Heart right ventricle (tissue), 16 donors: ENCODE measurements at regions not wholly inside any gene's neighbourhood (a gene's known extent, or its start where the extent isn't known, plus 50 kb on each side); places are given as distances from the start of the nearest gene placed in this dataset.
"Not testable (repeated sequence)": the region's sequence is repeated elsewhere in the genome, so short reads cannot be mapped to it uniquely, and the experiment has no call there.

Experiments used
- ATAC-seq, 8 donors: fragments of 200-7000 bp; cut with Tn5 transposase; one replicate each; pipeline ENCODE4 v1.9.1; 2020; ENCODE audit warnings: mild to moderate bottlenecking in 8 of 8, moderate library complexity in 8 of 8, moderate number of reproducible peaks in 1 of 8
- DNase-seq, 2 donors: peaks; one replicate each; pipeline ENCODE4 v3.0.0-alpha.2; 2020
- H3K27ac ChIP-seq, 10 donors: fragments of 200-600 bp; sonication (generic) in 2 of 10; one replicate each; pipeline versions ENCODE4 v1.5.0 to v1.8.0; 2020 to 2022; ENCODE audit warnings: mild to moderate bottlenecking in 3 of 10
- H3K27me3 ChIP-seq, 7 donors: fragments of 200-600 bp; one replicate each; pipeline ENCODE4 v1.8.0; 2021 to 2022; ENCODE audit warnings: mild to moderate bottlenecking in 2 of 7
- H3K36me3 ChIP-seq, 9 donors: fragments of 200-600 bp; sonication (generic) in 1 of 9; one replicate each; pipeline versions ENCODE4 v1.5.0 to v1.8.0; 2020 to 2022; ENCODE audit warnings: mild to moderate bottlenecking in 2 of 9
- H3K4me1 ChIP-seq, 9 donors: fragments of 200-600 bp; sonication (generic) in 1 of 9; one replicate each; pipeline versions ENCODE4 v1.5.0 to v1.8.0; 2020 to 2022; ENCODE audit warnings: mild to moderate bottlenecking in 4 of 9
- H3K4me3 ChIP-seq, 10 donors: fragments of 200-600 bp; sonication (generic) in 2 of 10; one replicate each; pipeline versions ENCODE4 v1.5.0 to v1.8.0; 2020 to 2022; ENCODE audit warnings: mild to moderate bottlenecking in 7 of 10, moderate library complexity in 2 of 10
- H3K9me3 ChIP-seq, 11 donors: fragments of 200-600 bp in 10 of 11; sonication (generic) in 2 of 11; one replicate each; pipeline versions ENCODE4 v1.5.0 to v1.8.0; 2013 to 2022; ENCODE audit warnings: mild to moderate bottlenecking in 2 of 11, control low read depth in 1 of 11, moderate library complexity in 1 of 11
- WGBS, 2 donors: extraction: QIAGEN DNeasy Blood & Tissue Kit; methylation state at CpG; one replicate each; pipeline ENCODE4 v1.1.7; 2013; ENCODE audit warnings: inconsistent platforms in 1 of 2; 5-methylcytosine and 5-hydroxymethylcytosine counted together
- intact Hi-C, 10 donors: fragments of 100-400 bp; cut with DNase I; formaldehyde crosslinking; loops; one replicate each; pipeline versions ENCODE4 v1.11.1 to v1.14.2; 2022
- TF ChIP-seq, protein P1 (sequence below), 9 donors: fragments of 200-600 bp; sonication (generic) in 2 of 9; IDR thresholded peaks; one replicate each; pipeline versions ENCODE4 v1.5.0 to v1.8.0; 2021 to 2022; ENCODE audit warnings: antibody characterized with exemption in 9 of 9, mild to moderate bottlenecking in 5 of 9, moderate library complexity in 1 of 9
- donor health status: Arrhythmogenic right ventricular cardiomyopathy.
- donor health status: ischemic (EF 13 %, LVEDD 7.1; RV severe dilation, severe dysfunction).
- donor health status: healthy with polysubstance abuse.
- donor health status: DM: no; HTN: yes; CAD: no.
- donor health status: DM: no; HTN: no; CAD: no.
- donor health status: ischemic (EF 25% LVEDD 6.9; RV normal size, moderate dysfunction).
- donor health status: ischemic (EF 25% LVEDD 5.7; RV mildly dilated, moderate dysfunction).
- donor health status: healthy.
- donor health status: DM: yes; HTN: yes; CAD: no.
- donor health status: Ischemic cardiomyopathy.
- donor health status: ischemic (EF 35%, LVEDD 5.7; RV mildly dilated, moderate dysfunction).
- donor health status: nonischemic (EF 11% LVEDD 7.7; RV severe dilation, severe dysfunction).
- donor health status: DM: yes; HTN: yes; CAD: no.
- donor health status: PGD.
- donor health status: ischemic (EF 29% LVEDD 5.4; RV normal size, mild dysfunction).
- donor health status: nonischemic (EF 23%, LVEDD 6.1; RV moderate dilation, normal function).

DNA sequence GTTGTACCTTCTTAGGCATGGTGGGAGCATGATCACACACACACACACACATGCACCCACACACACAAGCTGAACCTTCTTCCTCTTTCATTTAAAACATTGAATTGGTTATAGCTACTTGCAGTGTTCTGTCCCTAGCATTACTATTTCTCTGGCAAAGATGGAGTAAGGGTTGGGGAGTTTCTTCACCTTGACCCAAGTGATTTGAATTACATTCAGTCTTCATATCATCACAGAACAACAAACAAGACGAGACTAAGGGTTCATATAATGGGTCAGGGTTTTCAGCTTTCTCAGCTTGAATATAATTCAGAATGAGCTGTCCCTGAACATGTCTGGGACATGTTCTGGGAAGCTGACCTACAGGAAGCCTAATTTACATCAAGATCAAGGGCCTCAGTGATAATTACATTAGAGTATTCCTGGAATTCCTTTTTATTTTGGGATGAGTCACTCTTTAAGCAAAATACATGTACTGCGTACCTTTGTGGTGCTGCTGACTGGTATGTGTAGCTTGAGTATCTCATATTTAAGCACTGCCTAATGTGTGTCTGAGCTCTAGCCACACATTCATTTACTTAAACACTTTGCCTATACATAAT, 213.5 kb upstream of the TMEM229A start:
- H3K27me3 ChIP-seq, result no peaks in the 10 kb centered on the region
- no peak for DNase-seq
- no peak overlapping the region for H3K4me3 ChIP-seq
- no peaks in the 10 kb centered on the region for H3K36me3 ChIP-seq
- no peak overlapping the region for H3K27ac ChIP-seq
- H3K9me3 ChIP-seq, result peaks cover 0 to 11% (median 0%) of the 10 kb centered on the region in 11 donors
- H3K4me1 ChIP-seq, result no peaks in the 10 kb centered on the region
- WGBS, 2 donors, result 64 to 76% methylated on average over 2 of the region's 2 CpGs
- TF ChIP-seq, protein P1, sequence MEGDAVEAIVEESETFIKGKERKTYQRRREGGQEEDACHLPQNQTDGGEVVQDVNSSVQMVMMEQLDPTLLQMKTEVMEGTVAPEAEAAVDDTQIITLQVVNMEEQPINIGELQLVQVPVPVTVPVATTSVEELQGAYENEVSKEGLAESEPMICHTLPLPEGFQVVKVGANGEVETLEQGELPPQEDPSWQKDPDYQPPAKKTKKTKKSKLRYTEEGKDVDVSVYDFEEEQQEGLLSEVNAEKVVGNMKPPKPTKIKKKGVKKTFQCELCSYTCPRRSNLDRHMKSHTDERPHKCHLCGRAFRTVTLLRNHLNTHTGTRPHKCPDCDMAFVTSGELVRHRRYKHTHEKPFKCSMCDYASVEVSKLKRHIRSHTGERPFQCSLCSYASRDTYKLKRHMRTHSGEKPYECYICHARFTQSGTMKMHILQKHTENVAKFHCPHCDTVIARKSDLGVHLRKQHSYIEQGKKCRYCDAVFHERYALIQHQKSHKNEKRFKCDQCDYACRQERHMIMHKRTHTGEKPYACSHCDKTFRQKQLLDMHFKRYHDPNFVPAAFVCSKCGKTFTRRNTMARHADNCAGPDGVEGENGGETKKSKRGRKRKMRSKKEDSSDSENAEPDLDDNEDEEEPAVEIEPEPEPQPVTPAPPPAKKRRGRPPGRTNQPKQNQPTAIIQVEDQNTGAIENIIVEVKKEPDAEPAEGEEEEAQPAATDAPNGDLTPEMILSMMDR (IDR thresholded peaks at IDR 0.05), result no peak
- intact Hi-C loops, result no loop called here
- ATAC-seq, result no peak

DNA sequence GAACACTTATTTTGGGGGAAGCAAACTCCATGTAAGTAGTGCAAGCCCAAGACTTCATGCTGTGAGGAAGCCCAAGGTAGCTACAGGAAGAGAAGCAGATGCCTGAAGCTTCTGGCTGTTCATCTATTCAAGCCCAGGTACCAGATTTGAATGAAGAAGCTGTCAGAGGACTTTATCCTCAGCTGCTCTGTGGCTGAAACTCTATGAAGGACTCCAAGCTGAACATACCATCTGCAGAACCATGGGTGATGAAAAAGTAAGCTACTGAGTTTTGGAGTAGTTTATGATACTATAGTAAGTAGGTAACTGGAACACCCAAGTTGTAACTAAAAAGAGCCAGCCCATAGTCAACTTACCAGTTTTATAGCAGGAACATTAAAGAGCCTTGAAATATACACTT, 211.6 kb upstream of the TMEM229A start:
- H3K27ac ChIP-seq, intact Hi-C loops, H3K4me3 ChIP-seq, ATAC-seq, H3K4me1 ChIP-seq, H3K27me3 ChIP-seq, H3K36me3 ChIP-seq, DNase-seq: not testable (repeated sequence)
- H3K9me3 ChIP-seq, result peaks cover 0 to 11% (median 0%) of the 10 kb centered on the region in 11 donors

DNA sequence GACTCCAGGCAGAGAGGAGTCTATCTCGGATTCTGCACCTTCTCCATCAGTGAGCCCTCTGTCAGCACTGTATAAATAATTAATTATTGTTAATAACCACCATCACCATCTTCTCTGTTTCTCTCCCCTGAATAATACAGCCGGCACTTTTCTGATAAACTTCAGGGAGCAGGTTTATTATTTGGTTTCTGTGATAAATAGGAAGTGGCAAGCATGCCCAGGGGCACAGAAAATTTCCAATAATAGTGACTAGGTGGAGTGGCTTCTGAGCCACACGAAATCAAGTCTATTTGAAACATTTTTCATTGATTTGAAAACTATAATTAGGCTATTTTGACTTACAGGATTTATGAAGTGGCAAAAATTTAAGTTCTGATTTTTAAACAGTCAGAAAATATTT, 186.8 kb upstream of the TMEM229A start:
- 36 to 46% methylated on average over 3 of the region's 3 CpGs for WGBS, 2 donors

DNA sequence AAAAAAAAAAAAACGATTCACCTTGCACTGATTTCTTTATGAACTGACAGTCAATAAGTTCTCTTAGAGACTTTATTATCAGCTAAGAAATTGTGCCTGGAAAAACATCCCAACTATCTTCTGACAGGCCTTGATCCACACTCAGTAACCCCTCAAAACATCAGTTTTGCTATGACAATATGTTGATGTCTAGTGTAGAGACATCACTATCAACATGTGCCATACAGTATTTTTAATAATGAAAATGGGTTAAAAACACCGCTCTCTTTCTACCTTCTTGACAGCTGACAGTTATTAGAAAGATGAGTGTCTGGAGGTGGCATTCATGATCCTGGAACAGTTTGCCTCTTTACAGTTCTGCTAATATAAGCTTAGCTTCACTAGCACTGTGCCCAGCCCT, 175.8 kb upstream of the TMEM229A start:
- Histone ChIP-seq H3K27ac (no peak overlapping the region), H3K9me3 (no peaks in the 10 kb centered on the region), H3K36me3 (no peaks in the 10 kb centered on the region), H3K4me1 (no peaks in the 10 kb centered on the region), H3K27me3 (no peaks in the 10 kb centered on the region), H3K4me3 (no peak overlapping the region)
- ATAC-seq (no peak), DNase-seq (no peak)
- WGBS, 2 donors, result 69 to 79% methylated on average over 2 of the region's 2 CpGs
- intact Hi-C loops, result no loop called here
- TF ChIP-seq, protein P1 (IDR thresholded peaks at IDR 0.05), result no peak

More for the DNA sequence above, 186.8 kb upstream of the TMEM229A start:
- intact Hi-C loops, result no loop called here
- Histone ChIP-seq H3K4me3 (no peak overlapping the region), H3K4me1 (no peaks in the 10 kb centered on the region), H3K9me3 (peaks cover 0 to 9% (median 0%) of the 10 kb centered on the region in 11 donors), H3K27ac (no peak overlapping the region), H3K36me3 (no peaks in the 10 kb centered on the region), H3K27me3 (no peaks in the 10 kb centered on the region)
- DNase-seq, result no peak
- ATAC-seq, result no peak
- TF ChIP-seq, protein P1 (IDR thresholded peaks at IDR 0.05), result no peak

DNA sequence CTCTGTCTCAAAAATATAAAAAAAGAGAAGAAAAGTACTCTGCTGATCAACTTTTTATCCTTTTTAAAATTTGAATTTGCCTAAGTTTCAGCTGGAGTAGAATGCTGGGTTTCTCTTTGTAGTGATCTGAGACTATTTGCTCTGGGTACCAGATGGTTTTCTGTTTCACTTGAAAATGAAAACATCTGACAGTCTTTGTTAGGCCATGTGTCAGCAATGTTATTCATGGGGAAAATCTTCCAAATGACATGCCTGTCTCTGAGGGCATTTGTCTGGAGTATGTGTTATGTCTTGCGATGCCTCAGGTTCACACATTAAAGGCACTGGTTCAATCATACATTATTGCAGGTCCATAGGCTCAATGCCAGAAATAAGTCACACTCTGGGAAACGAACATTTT, 175.3 kb upstream of the TMEM229A start:
- ATAC-seq (no peak), DNase-seq (no peak)
- WGBS, 2 donors, result 71 to 73% methylated on average over 2 of the region's 2 CpGs

More for the DNA sequence above, 175.3 kb upstream of the TMEM229A start:
- TF ChIP-seq, protein P1 (IDR thresholded peaks at IDR 0.05), result no peak
- intact Hi-C loops, result no loop called here
- Histone ChIP-seq H3K4me3 (no peak overlapping the region), H3K9me3 (no peaks in the 10 kb centered on the region), H3K36me3 (no peaks in the 10 kb centered on the region), H3K4me1 (no peaks in the 10 kb centered on the region), H3K27me3 (no peaks in the 10 kb centered on the region), H3K27ac (no peak overlapping the region)
